ENCODE measurements at regions not wholly inside any gene's neighbourhood (a gene's known extent, or its start where the extent isn't known, plus 50 kb on each side); places are given as distances from the start of the nearest gene placed in this dataset.
A peak's percentile ranks its signal among the peaks of the same experiment; 100 is the strongest.
"Not testable (repeated sequence)": the region's sequence is repeated elsewhere in the genome, so short reads cannot be mapped to it uniquely, and the experiment has no call there.

GRCh38 chr13:55654243-55654642 is 1486.5 kb upstream of the PRR20A start:
- no peaks in the 10 kb centered on the region for H3K27me3 Mint-ChIP-seq (ENCODE audit: unreplicated experiment)
- H3K9me3 Mint-ChIP-seq (ENCODE audit: unreplicated experiment), result no peaks in the 10 kb centered on the region
- DNase-seq (ENCODE audit: low spot score), result no peak
- H3K4me3 Mint-ChIP-seq (ENCODE audit: unreplicated experiment), result no peak overlapping the region
- TF ChIP-seq, protein P1, sequence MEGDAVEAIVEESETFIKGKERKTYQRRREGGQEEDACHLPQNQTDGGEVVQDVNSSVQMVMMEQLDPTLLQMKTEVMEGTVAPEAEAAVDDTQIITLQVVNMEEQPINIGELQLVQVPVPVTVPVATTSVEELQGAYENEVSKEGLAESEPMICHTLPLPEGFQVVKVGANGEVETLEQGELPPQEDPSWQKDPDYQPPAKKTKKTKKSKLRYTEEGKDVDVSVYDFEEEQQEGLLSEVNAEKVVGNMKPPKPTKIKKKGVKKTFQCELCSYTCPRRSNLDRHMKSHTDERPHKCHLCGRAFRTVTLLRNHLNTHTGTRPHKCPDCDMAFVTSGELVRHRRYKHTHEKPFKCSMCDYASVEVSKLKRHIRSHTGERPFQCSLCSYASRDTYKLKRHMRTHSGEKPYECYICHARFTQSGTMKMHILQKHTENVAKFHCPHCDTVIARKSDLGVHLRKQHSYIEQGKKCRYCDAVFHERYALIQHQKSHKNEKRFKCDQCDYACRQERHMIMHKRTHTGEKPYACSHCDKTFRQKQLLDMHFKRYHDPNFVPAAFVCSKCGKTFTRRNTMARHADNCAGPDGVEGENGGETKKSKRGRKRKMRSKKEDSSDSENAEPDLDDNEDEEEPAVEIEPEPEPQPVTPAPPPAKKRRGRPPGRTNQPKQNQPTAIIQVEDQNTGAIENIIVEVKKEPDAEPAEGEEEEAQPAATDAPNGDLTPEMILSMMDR (IDR thresholded peaks at IDR 0.05; ENCODE audit: unreplicated experiment), result no peak
- no peaks in the 10 kb centered on the region for H3K36me3 Mint-ChIP-seq (ENCODE audit: low read depth, unreplicated experiment)
- no peaks in the 10 kb centered on the region for H3K4me1 Mint-ChIP-seq (ENCODE audit: unreplicated experiment)
- H3K27ac Mint-ChIP-seq (ENCODE audit: unreplicated experiment), result no peak overlapping the region

- H3K27ac Mint-ChIP-seq (ENCODE audit: unreplicated experiment), result peak overlapping the region; percentile 14
- H3K4me3 Mint-ChIP-seq (ENCODE audit: unreplicated experiment); H3K9me3 Mint-ChIP-seq (ENCODE audit: unreplicated experiment); DNase-seq (ENCODE audit: low spot score); H3K27me3 Mint-ChIP-seq (ENCODE audit: unreplicated experiment); H3K4me1 Mint-ChIP-seq (ENCODE audit: unreplicated experiment); H3K36me3 Mint-ChIP-seq (ENCODE audit: low read depth, unreplicated experiment): not testable (repeated sequence)
Measured at GRCh38 chr13:55660264-55660663, 1480.5 kb upstream of the PRR20A start.

GRCh38 chr13:55660851-55661250 is 1479.9 kb upstream of the PRR20A start:
- no peaks in the 10 kb centered on the region for H3K9me3 Mint-ChIP-seq (ENCODE audit: unreplicated experiment)
- H3K4me1 Mint-ChIP-seq (ENCODE audit: unreplicated experiment), result peaks cover 8% of the 10 kb centered on the region
- H3K27me3 Mint-ChIP-seq (ENCODE audit: unreplicated experiment), result no peaks in the 10 kb centered on the region
- TF ChIP-seq, protein P1 (IDR thresholded peaks at IDR 0.05; ENCODE audit: unreplicated experiment), result no peak
- H3K36me3 Mint-ChIP-seq (ENCODE audit: low read depth, unreplicated experiment), result no peaks in the 10 kb centered on the region
- no peak for DNase-seq (ENCODE audit: low spot score)
- no peak overlapping the region for H3K27ac Mint-ChIP-seq (ENCODE audit: unreplicated experiment)
- H3K4me3 Mint-ChIP-seq (ENCODE audit: unreplicated experiment), result no peak overlapping the region

GRCh38 chr13:55661505-55661904 is 1479.2 kb upstream of the PRR20A start:
- H3K4me1 Mint-ChIP-seq (ENCODE audit: unreplicated experiment), result peaks cover 8% of the 10 kb centered on the region
- H3K4me3 Mint-ChIP-seq (ENCODE audit: unreplicated experiment), result no peak overlapping the region
- TF ChIP-seq, protein P1 (IDR thresholded peaks at IDR 0.05; ENCODE audit: unreplicated experiment), result no peak
- no peak for DNase-seq (ENCODE audit: low spot score)
- no peaks in the 10 kb centered on the region for H3K27me3 Mint-ChIP-seq (ENCODE audit: unreplicated experiment)
- H3K27ac Mint-ChIP-seq (ENCODE audit: unreplicated experiment), result no peak overlapping the region
- no peaks in the 10 kb centered on the region for H3K36me3 Mint-ChIP-seq (ENCODE audit: low read depth, unreplicated experiment)
- H3K9me3 Mint-ChIP-seq (ENCODE audit: unreplicated experiment), result no peaks in the 10 kb centered on the region

- TF ChIP-seq, protein P1 (IDR thresholded peaks at IDR 0.05; ENCODE audit: unreplicated experiment), result no peak
- Mint-ChIP-seq H3K4me3 (ENCODE audit: unreplicated experiment) (no peak overlapping the region), H3K9me3 (ENCODE audit: unreplicated experiment) (no peaks in the 10 kb centered on the region), H3K36me3 (ENCODE audit: low read depth, unreplicated experiment) (no peaks in the 10 kb centered on the region), H3K27me3 (ENCODE audit: unreplicated experiment) (no peaks in the 10 kb centered on the region), H3K27ac (ENCODE audit: unreplicated experiment) (no peak overlapping the region), H3K4me1 (ENCODE audit: unreplicated experiment) (peaks cover 8% of the 10 kb centered on the region)
- DNase-seq (ENCODE audit: low spot score), result no peak
Measured at GRCh38 chr13:55664178-55664577, 1476.5 kb upstream of the PRR20A start.

GRCh38 chr13:55669051-55669450 is 1471.7 kb upstream of the PRR20A start:
- no peaks in the 10 kb centered on the region for H3K4me1 Mint-ChIP-seq (ENCODE audit: unreplicated experiment)
- peaks cover 4% of the 10 kb centered on the region for H3K27me3 Mint-ChIP-seq (ENCODE audit: unreplicated experiment)
- TF ChIP-seq, protein P1 (IDR thresholded peaks at IDR 0.05; ENCODE audit: unreplicated experiment), result no peak
- no peaks in the 10 kb centered on the region for H3K36me3 Mint-ChIP-seq (ENCODE audit: low read depth, unreplicated experiment)
- H3K9me3 Mint-ChIP-seq (ENCODE audit: unreplicated experiment), result no peaks in the 10 kb centered on the region
- no peak for DNase-seq (ENCODE audit: low spot score)
- no peak overlapping the region for H3K4me3 Mint-ChIP-seq (ENCODE audit: unreplicated experiment)
- H3K27ac Mint-ChIP-seq (ENCODE audit: unreplicated experiment), result no peak overlapping the region
